Stomach (tissue), 8 donors: ENCODE measurements at regions not wholly inside any gene's neighbourhood (a gene's known extent, or its start where the extent isn't known, plus 50 kb on each side); places are given as distances from the start of the nearest gene placed in this dataset.

Experiments used
- DNase-seq, 2 donors: peaks; one replicate each; pipeline versions ENCODE4 v3.0.0 to v3.0.0-alpha.2; 2013 to 2019
- H3K27ac ChIP-seq, 5 donors: fragments of 200-600 bp in 4 of 5; sonication (generic) in 4 of 5; one replicate each; pipeline ENCODE4 v1.5.1; 2013 to 2019; ENCODE audit warnings: mild to moderate bottlenecking in 1 of 5, moderate library complexity in 1 of 5
- H3K27me3 ChIP-seq, 3 donors: fragments of 200-600 bp; sonication (generic); one replicate each; pipeline ENCODE4 v1.5.1; 2017 to 2019; ENCODE audit warnings: mixed run types in 1 of 3
- H3K36me3 ChIP-seq, 4 donors: fragments of 200-600 bp; sonication (generic); 1 replicate in 3 of 4; 2 replicates in 1 of 4; pipeline ENCODE4 v1.5.1; 2016 to 2019
- H3K4me1 ChIP-seq, 4 donors: fragments of 200-600 bp; sonication (generic); one replicate each; pipeline ENCODE4 v1.5.1; 2016 to 2019
- H3K4me3 ChIP-seq, 4 donors: fragments of 200-600 bp; sonication (generic) in 3 of 4; one replicate each; pipeline ENCODE4 v1.5.1; 2016 to 2019; ENCODE audit warnings: mild to moderate bottlenecking in 1 of 4
- H3K9me3 ChIP-seq, 4 donors: fragments of 200-600 bp; sonication (generic); one replicate each; pipeline ENCODE4 v1.5.1; 2016 to 2019
- CTCF ChIP-seq, 7 experiments: fragments of 450-650 bp in 4 of 7; fragments of 200-600 bp in 3 of 7; sonication (generic) in 3 of 7; IDR thresholded peaks; one replicate each; pipeline ENCODE4 v1.5.1; 2016 to 2019; ENCODE audit warnings: antibody characterized with exemption in 7 of 7, control low read depth in 2 of 7, mild to moderate bottlenecking in 1 of 7
- EP300 ChIP-seq: sonication (generic); formaldehyde crosslinking; IDR thresholded peaks from one replicate; pipeline ENCODE4 v1.6.1; 2017; ENCODE audit warnings: antibody characterized with exemption
- POLR2A ChIP-seq, 4 donors: fragments of 450-650 bp; IDR thresholded peaks; one replicate each; pipeline ENCODE4 v1.6.1; 2016; ENCODE audit warnings: antibody characterized with exemption in 4 of 4, control low read depth in 2 of 4, mild to moderate bottlenecking in 1 of 4, moderate library complexity in 1 of 4
- POLR2AphosphoS5 ChIP-seq, 3 donors: sonication (generic); formaldehyde crosslinking; IDR thresholded peaks; one replicate each; pipeline ENCODE4 v1.6.1; 2016; ENCODE audit warnings: antibody characterized with exemption in 3 of 3
- WGBS, 5 donors: extraction: QIAGEN DNeasy Blood & Tissue Kit in 3 of 5; methylation state at CpG; one replicate each; pipeline versions ENCODE4 v1.1.5 to v1.1.7; 2013 to 2018; 5-methylcytosine and 5-hydroxymethylcytosine counted together
- intact Hi-C: fragments of 100-400 bp; cut with DNase I; formaldehyde crosslinking; loops from one replicate; pipeline ENCODE4 v1.15.1; 2023; ENCODE audit warnings: low total_unique reads
- donor health status: healthy with polysubstance abuse.
- donor health status: Bipolar disorder and iron deficiency.
- donor health status: healthy.

- Histone ChIP-seq H3K27ac (no peak overlapping the region), H3K4me1 (no peaks in the 10 kb centered on the region), H3K4me3 (no peak overlapping the region), H3K27me3 (no peaks in the 10 kb centered on the region), H3K36me3 (no peaks in the 10 kb centered on the region), H3K9me3 (peaks cover 0 to 11% (median 0%) of the 10 kb centered on the region in 4 donors)
- intact Hi-C loops: no loop called here
- DNase-seq: no peak
- TF ChIP-seq POLR2AphosphoS5 (IDR thresholded peaks at IDR 0.05) (no peak), EP300 (no peak), CTCF (IDR thresholded peaks at IDR 0.05) (no peak), POLR2A (IDR thresholded peaks at IDR 0.05) (no peak)
These were observed 234.6 kb upstream of the AFF2 start for GRCh38 chrX:148265829-148266228.

GRCh38 chrX:148268673-148269072, 231.7 kb upstream of the AFF2 start:
- TF ChIP-seq POLR2AphosphoS5 (IDR thresholded peaks at IDR 0.05): no peak
- no peak for TF ChIP-seq EP300
- TF ChIP-seq CTCF (IDR thresholded peaks at IDR 0.05): no peak
- TF ChIP-seq POLR2A (IDR thresholded peaks at IDR 0.05): no peak
- Histone ChIP-seq H3K9me3 (no peaks in the 10 kb centered on the region), H3K36me3 (no peaks in the 10 kb centered on the region), H3K4me3 (no peak overlapping the region), H3K27me3 (no peaks in the 10 kb centered on the region), H3K27ac (no peak overlapping the region), H3K4me1 (no peaks in the 10 kb centered on the region)
- intact Hi-C loops: no loop called here
- WGBS, 5 donors: 65 to 95% (median 89%) methylated on average over 1 of the region's 1 CpG
- no peak for DNase-seq

GRCh38 chrX:148269513-148269912, 230.9 kb upstream of the AFF2 start:
- WGBS, 5 donors: 57 to 88% (median 71%) methylated on average over 2 to 3 of the region's 3 CpGs
- Histone ChIP-seq H3K9me3 (no peaks in the 10 kb centered on the region), H3K27ac (no peak overlapping the region), H3K4me1 (no peaks in the 10 kb centered on the region), H3K4me3 (no peak overlapping the region), H3K36me3 (no peaks in the 10 kb centered on the region), H3K27me3 (no peaks in the 10 kb centered on the region)
- no peak for TF ChIP-seq POLR2A (IDR thresholded peaks at IDR 0.05)
- no peak for TF ChIP-seq EP300
- no peak for TF ChIP-seq POLR2AphosphoS5 (IDR thresholded peaks at IDR 0.05)
- no peak for TF ChIP-seq CTCF (IDR thresholded peaks at IDR 0.05)
- intact Hi-C loops: no loop called here
- DNase-seq: no peak

- Histone ChIP-seq H3K27ac (no peak overlapping the region), H3K36me3 (no peaks in the 10 kb centered on the region), H3K4me1 (no peaks in the 10 kb centered on the region), H3K4me3 (no peak overlapping the region), H3K9me3 (no peaks in the 10 kb centered on the region), H3K27me3 (no peaks in the 10 kb centered on the region)
- 53 to 79% (median 68%) methylated on average over 2 of the region's 2 CpGs for WGBS, 5 donors
- TF ChIP-seq POLR2A (IDR thresholded peaks at IDR 0.05): no peak
- TF ChIP-seq EP300: no peak
- TF ChIP-seq POLR2AphosphoS5 (IDR thresholded peaks at IDR 0.05): no peak
- no peak for TF ChIP-seq CTCF (IDR thresholded peaks at IDR 0.05)
- intact Hi-C loops: no loop called here
- DNase-seq: peak in 1 of 2 donors; percentile 4
These were observed 229.9 kb upstream of the AFF2 start for GRCh38 chrX:148270499-148270898.
